ENCODE measurements at regions not wholly inside any gene's neighbourhood (a gene's known extent, or its start where the extent isn't known, plus 50 kb on each side); places are given as distances from the start of the nearest gene placed in this dataset.

DNA sequence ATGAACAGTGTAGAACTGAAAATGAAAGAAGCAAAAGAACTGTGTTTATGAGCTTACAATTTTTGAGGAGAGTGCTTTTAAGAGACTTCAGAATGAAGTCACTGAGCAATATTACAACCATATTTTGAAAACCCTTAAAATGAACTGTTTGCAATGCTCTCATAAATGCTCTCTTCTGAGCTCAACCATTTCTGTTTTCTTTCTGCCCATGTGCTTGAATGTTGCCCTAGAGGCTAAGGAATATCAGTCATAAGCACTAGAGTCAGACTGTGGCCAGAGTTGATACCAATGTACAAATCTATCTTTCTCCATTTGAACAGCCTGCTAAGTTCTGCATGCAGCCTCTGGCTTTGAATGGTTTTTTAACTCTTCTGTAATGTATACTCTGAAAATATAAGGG, 1092.8 kb downstream of the PCDH9 start:
- H3K27ac ChIP-seq (ENCODE audit: low read depth), result no peak overlapping the region
- H3K36me3 ChIP-seq (ENCODE audit: insufficient read depth), result no peaks in the 10 kb centered on the region
- no peaks in the 10 kb centered on the region for H3K4me1 ChIP-seq (ENCODE audit: insufficient read depth)
- H3K4me3 ChIP-seq (ENCODE audit: low read depth, low read length), result no peak overlapping the region
- no peak for DNase-seq (ENCODE audit: extremely low spot score)

DNA sequence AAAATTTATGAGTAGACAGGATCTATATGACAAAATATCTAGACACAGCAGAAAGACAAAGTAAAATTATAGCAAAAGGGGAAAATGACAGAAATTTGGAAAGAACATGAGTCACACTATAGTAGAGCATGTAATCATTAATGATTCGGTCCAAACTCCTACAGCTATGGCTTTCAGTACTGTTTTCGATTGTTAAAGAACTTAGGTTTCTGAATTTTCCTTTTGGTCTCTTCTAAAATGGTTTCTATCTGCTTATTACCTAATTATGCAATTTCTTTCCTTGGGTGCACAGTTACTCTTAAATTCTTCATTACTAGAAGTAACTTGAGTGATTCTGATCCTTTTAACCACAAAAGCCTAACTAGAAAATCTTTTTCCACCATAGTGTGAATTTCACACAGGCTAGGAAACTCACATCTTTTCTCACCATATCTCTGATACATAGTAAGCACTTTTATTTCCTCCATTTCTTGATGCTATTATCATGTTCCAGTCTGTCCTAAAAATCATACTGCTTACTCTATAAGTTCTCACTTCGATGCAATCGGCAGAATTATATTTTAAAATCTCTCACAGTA, 1101.4 kb downstream of the PCDH9 start:
- Histone ChIP-seq H3K27ac (ENCODE audit: low read depth) (no peak overlapping the region), H3K36me3 (ENCODE audit: insufficient read depth) (no peaks in the 10 kb centered on the region), H3K4me1 (ENCODE audit: insufficient read depth) (no peaks in the 10 kb centered on the region), H3K4me3 (ENCODE audit: low read depth, low read length) (no peak overlapping the region)
- no peak for DNase-seq (ENCODE audit: extremely low spot score)
- 93% methylated on average over 4 of the region's 4 CpGs for WGBS

DNA sequence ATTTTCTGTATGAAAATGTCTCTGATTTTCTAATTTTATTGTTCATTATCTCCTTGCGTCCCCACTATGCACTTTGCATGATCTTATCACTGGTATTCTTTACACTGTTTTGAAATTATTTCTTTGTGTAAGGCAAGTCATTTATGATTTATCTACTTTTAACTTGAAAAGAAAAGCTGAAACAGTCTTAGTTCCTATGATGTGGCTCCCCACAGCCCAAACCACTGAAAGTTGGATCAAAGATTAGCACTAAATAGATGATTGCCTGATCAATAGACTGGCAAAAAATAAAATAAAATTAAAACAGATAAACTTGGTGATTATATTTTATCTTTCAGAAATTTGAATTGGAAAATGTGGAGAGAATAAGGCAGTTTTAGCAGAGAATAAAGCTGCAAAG, 1101.9 kb downstream of the PCDH9 start:
- no peaks in the 10 kb centered on the region for H3K4me1 ChIP-seq (ENCODE audit: insufficient read depth)
- WGBS, result 89% methylated on average over 1 of the region's 1 CpG
- DNase-seq (ENCODE audit: extremely low spot score), result no peak
- H3K4me3 ChIP-seq (ENCODE audit: low read depth, low read length), result no peak overlapping the region
- H3K27ac ChIP-seq (ENCODE audit: low read depth), result no peak overlapping the region
- no peaks in the 10 kb centered on the region for H3K36me3 ChIP-seq (ENCODE audit: insufficient read depth)

DNA sequence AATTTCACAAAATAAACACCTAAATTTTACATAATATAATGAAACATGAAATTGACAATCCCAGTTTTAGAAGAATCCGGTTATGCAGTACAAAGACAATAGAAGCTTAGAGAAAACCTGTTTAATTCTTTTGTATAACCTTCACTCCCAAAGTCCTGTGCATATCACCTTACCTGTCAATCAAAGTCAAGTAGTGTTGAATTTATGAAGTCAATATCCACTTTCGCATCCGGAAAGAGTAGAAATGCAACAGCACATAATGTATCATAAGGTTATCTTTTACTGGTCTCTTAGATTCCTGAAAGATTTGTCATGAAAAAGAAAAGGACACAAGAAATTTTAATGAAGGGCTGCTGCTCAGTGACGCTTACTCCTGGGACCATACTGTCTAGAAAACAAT, 1112.6 kb downstream of the PCDH9 start:
- H3K4me1 ChIP-seq (ENCODE audit: insufficient read depth), result no peaks in the 10 kb centered on the region
- H3K27ac ChIP-seq (ENCODE audit: low read depth), result no peak overlapping the region
- 93% methylated on average over 4 of the region's 4 CpGs for WGBS
- DNase-seq (ENCODE audit: extremely low spot score), result no peak
- H3K36me3 ChIP-seq (ENCODE audit: insufficient read depth), result no peaks in the 10 kb centered on the region
- no peak overlapping the region for H3K4me3 ChIP-seq (ENCODE audit: low read depth, low read length)

DNA sequence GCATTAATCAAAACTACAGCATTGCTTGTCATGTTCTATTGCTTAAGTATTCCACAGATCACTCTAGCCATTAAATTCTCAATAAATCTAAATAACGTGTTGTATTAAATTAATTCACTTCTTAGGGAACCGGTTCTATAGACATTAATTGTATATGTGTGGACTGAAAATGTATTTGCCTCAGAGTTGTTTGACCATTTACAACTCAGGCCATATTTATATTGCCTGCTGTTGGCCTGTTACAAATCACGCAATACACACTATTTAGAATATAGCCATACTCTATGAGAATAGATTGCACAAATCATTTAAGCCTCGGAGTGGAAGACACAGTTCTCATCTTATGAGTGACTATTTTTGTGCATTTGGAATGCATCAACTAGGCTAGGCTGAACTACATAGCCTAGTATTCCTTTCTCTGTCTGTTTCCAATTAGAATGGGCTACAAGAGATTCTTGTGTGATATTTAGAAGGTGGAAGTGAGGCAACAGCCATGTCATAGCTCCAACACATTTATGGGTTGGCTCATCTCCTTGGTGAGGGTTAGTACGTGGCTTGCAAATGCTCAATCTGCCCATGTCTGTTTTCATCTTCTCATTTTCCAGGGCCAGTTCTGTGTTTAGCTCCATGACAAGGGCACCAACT, 1116.1 kb downstream of the PCDH9 start:
- 85% methylated on average over 5 of the region's 5 CpGs for WGBS
- H3K27ac ChIP-seq (ENCODE audit: low read depth), result no peak overlapping the region
- DNase-seq (ENCODE audit: extremely low spot score), result no peak
- H3K4me3 ChIP-seq (ENCODE audit: low read depth, low read length), result no peak overlapping the region
- no peaks in the 10 kb centered on the region for H3K4me1 ChIP-seq (ENCODE audit: insufficient read depth)
- no peaks in the 10 kb centered on the region for H3K36me3 ChIP-seq (ENCODE audit: insufficient read depth)

DNA sequence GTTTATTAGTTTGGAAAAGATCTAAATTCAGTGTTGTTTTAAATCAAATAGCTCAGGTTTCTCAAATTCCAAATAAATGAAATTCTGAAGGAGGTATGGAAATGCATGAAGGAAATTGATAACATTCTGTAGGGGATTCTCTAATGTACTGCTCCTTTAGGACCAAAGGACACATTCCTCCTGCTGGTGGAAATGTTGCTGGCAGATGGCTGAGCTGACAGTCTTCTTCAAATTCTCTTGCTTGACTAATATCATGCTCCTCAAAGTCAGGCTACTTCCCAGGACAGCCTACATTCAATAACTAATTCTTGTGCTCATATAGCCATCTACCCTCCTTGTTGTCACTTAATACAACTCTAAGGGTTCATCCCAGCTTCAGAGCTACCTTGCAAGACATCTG, 1118.5 kb downstream of the PCDH9 start:
- H3K36me3 ChIP-seq (ENCODE audit: insufficient read depth), result no peaks in the 10 kb centered on the region
- H3K4me3 ChIP-seq (ENCODE audit: low read depth, low read length), result no peak overlapping the region
- H3K4me1 ChIP-seq (ENCODE audit: insufficient read depth), result no peaks in the 10 kb centered on the region
- DNase-seq (ENCODE audit: extremely low spot score), result no peak
- no peak overlapping the region for H3K27ac ChIP-seq (ENCODE audit: low read depth)

DNA sequence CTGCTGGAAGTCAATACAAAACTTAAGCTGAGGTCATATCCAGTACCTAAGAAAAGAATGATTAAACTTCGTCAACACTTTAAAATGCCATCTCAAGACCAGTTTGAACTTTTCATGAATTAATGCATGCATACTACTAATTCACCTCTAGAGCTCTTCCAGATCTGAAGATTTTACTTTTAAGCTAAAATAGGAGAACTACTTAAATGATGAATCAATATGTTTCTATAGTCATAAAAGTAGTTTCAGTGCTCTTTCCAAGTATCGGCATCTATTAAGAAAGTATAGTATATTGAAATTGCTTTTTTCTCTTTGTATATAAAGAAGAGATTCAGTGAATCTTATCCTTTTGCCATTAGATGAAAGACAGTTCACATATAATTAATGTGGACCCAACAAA, 1123.9 kb downstream of the PCDH9 start:
- DNase-seq (ENCODE audit: extremely low spot score), result no peak
- H3K4me1 ChIP-seq (ENCODE audit: insufficient read depth), result no peaks in the 10 kb centered on the region
- no peak overlapping the region for H3K4me3 ChIP-seq (ENCODE audit: low read depth, low read length)
- WGBS, result 94% methylated on average over 2 of the region's 2 CpGs
- no peak overlapping the region for H3K27ac ChIP-seq (ENCODE audit: low read depth)
- H3K36me3 ChIP-seq (ENCODE audit: insufficient read depth), result no peaks in the 10 kb centered on the region

DNA sequence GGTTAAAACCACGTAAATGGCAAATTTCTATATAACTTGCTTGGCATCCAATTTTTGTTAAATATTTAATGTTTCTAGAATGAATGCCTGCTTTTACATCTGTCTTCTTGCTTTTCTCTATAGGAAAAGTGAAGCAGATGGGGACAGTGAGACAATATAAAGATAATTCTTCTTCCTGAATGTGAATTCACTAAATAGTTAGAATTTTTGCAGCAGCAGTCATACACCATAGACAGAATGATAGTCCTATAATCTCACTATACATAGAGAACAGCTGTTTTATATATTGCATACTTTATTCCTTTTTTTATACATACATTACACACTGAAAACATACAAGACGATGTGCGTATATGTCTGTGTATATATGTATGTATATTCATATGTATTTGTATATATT, 1127.3 kb downstream of the PCDH9 start:
- H3K27ac ChIP-seq (ENCODE audit: low read depth), result no peak overlapping the region
- no peaks in the 10 kb centered on the region for H3K36me3 ChIP-seq (ENCODE audit: insufficient read depth)
- 89% methylated on average over 3 of the region's 3 CpGs for WGBS
- DNase-seq (ENCODE audit: extremely low spot score), result no peak
- H3K4me1 ChIP-seq (ENCODE audit: insufficient read depth), result no peaks in the 10 kb centered on the region
- no peak overlapping the region for H3K4me3 ChIP-seq (ENCODE audit: low read depth, low read length)

DNA sequence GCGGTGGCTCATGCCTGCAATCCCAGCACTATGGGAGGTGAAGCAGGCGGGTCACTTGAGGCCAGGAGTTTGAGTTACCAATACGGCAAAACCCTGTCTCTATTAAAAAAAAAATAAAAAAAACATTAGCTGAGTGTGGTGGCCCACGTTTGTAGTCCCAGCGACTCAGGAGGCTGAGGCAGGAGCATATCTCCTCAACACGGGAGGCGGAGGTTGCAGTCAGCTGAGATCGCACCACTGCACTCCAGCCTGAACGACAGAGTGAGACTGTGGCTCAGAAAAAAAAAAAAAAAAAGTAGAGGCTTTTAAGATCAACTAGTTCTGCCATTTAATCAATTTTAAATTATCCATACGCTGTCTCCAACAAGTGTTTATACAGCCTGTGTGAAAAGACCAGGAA, 1130.3 kb downstream of the PCDH9 start:
- no peaks in the 10 kb centered on the region for H3K36me3 ChIP-seq (ENCODE audit: insufficient read depth)
- H3K27ac ChIP-seq (ENCODE audit: low read depth), result no peak overlapping the region
- 91% methylated on average over 10 of the region's 10 CpGs for WGBS
- H3K4me3 ChIP-seq (ENCODE audit: low read depth, low read length), result no peak overlapping the region
- DNase-seq (ENCODE audit: extremely low spot score), result no peak
- no peaks in the 10 kb centered on the region for H3K4me1 ChIP-seq (ENCODE audit: insufficient read depth)

DNA sequence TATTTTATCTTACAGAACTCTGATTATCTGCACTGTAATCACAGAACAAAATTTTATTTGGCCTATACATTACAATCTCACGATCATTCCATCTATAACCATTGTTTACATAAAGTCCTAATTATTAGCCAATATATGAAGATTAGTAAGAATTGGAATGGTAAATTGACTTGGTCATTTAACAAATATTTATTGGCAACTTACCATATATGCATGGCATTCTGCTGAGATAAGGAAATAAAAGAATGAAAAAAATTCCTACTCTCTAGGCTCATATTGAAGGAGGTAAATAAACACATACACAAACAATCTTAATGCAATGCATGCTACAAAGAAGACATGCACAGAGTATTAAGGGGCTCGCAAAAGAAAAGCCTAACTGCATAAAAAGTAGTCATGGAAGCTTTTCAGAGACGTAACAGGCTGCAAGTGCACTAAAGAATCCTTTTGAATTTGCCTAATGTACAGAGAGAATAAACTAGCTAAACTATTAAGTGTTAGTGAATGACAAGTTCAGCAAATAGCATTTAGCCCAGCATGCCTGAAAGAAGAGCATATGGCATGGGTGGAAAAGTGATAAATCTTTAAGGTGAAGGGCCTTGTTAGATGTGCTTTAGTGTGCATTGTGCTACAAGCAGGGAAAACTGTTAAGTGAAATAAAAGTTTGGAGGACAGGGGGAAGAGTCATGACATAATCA, 1131.1 kb downstream of the PCDH9 start:
- Histone ChIP-seq H3K36me3 (ENCODE audit: insufficient read depth) (no peaks in the 10 kb centered on the region), H3K4me1 (ENCODE audit: insufficient read depth) (no peaks in the 10 kb centered on the region), H3K4me3 (ENCODE audit: low read depth, low read length) (no peak overlapping the region), H3K27ac (ENCODE audit: low read depth) (no peak overlapping the region)
- 68% methylated on average over 3 of the region's 3 CpGs for WGBS
- no peak for DNase-seq (ENCODE audit: extremely low spot score)

DNA sequence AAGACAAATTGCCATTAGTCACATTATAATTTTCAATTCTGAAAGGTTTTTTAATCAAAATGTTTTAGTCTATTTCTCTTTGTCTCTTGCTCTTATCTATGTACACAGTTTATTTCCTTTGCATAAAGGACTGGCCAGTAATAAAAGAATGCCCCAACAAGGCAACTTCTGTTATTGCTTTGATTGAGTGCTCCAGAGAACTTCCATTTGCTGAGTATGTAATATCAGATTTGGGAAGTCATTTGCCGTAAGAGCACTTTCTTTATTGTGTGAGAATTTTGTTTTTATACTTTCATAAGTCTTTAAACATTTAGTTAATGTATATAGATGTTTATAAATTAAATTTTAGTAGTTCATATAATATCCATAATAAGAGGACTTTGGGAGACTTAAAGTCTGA, 1140.4 kb downstream of the PCDH9 start:
- Histone ChIP-seq H3K4me1 (ENCODE audit: insufficient read depth) (no peaks in the 10 kb centered on the region), H3K27ac (ENCODE audit: low read depth) (no peak overlapping the region), H3K36me3 (ENCODE audit: insufficient read depth) (no peaks in the 10 kb centered on the region), H3K4me3 (ENCODE audit: low read depth, low read length) (no peak overlapping the region)
- WGBS, result 48% methylated on average over 1 of the region's 1 CpG
- DNase-seq (ENCODE audit: extremely low spot score), result no peak

DNA sequence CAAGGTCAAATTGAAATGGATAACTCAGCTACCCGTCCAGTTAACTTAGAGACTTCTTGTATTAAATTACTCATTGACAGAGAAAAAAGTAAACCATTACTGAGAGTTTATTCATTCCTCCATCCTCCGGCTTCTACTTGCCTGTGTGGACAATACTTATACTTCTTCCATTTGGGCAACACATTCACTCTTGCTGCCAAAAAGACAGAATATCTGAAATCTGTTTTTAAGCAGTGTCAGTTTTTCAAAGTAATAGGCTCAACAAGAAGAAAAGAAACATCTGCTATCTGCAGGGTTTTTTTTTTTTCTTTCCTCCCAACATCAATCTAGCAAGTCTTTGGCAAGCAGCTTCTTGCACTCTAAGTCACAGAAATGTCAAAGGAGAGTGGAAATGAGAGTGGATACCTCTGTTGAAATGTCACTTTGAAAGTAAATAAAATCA, 1142.8 kb downstream of the PCDH9 start:
- no peaks in the 10 kb centered on the region for H3K4me1 ChIP-seq (ENCODE audit: insufficient read depth)
- H3K4me3 ChIP-seq (ENCODE audit: low read depth, low read length), result no peak overlapping the region
- H3K36me3 ChIP-seq (ENCODE audit: insufficient read depth), result no peaks in the 10 kb centered on the region
- DNase-seq (ENCODE audit: extremely low spot score), result peak; percentile 6
- H3K27ac ChIP-seq (ENCODE audit: low read depth), result no peak overlapping the region
- 41% methylated on average over 2 of the region's 2 CpGs for WGBS

DNA sequence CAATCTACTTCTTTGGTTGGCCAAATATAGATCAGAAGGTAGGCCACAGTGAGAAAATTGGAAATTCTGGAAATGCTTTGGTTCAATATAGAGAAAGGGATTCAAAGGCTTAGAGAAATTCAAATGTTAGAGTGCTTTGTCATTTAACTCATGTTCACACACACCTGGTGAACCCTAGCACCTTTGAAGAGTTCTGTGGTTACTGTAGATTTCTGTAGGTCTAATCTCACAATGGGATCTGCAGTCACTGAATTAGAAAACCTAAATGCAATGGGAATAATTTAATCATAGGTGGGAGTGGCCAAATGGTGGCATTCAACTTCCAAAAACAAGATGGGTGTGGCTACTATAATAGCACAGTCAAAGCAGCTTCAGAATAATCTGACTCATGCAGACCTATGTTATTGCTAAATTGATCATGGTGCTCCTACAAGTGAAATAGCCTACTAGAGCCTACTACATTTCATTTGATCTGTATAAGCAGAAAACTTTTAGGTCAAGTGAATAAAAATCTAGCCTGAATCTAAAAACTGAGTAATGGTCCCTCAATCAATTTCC, 1152.9 kb downstream of the PCDH9 start:
- no peak for DNase-seq (ENCODE audit: extremely low spot score)
- Histone ChIP-seq H3K36me3 (ENCODE audit: insufficient read depth) (no peaks in the 10 kb centered on the region), H3K4me3 (ENCODE audit: low read depth, low read length) (no peak overlapping the region), H3K27ac (ENCODE audit: low read depth) (no peak overlapping the region), H3K4me1 (ENCODE audit: insufficient read depth) (no peaks in the 10 kb centered on the region)

DNA sequence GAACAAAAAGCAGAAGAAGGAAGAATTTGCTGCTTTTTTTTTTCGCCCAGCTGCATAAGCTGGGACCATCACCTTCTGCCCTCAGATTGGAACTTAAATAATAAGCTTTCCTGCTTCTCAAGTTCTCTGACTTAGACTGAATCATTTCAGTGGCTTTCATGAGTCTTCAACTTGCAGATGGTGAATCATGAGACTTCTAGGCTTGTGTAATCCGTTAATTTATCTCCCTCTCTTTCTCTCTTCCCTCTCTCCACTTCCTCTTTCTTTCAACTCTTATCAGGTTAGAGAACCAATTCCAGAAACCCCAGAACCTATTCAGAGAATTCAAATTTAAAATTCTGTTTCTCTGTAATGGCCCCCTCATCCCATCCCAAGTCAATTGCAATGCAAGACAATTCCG, 1153.7 kb downstream of the PCDH9 start:
- H3K4me1 ChIP-seq (ENCODE audit: insufficient read depth), result no peaks in the 10 kb centered on the region
- no peak overlapping the region for H3K27ac ChIP-seq (ENCODE audit: low read depth)
- no peaks in the 10 kb centered on the region for H3K36me3 ChIP-seq (ENCODE audit: insufficient read depth)
- H3K4me3 ChIP-seq (ENCODE audit: low read depth, low read length), result no peak overlapping the region
- 93% methylated on average over 3 of the region's 3 CpGs for whole genome bisulfite sequencing
- no peak for DNase-seq (ENCODE audit: extremely low spot score)
